IMR-90 (cell line): ENCODE measurements at regions not wholly inside any gene's neighbourhood (a gene's known extent, or its start where the extent isn't known, plus 50 kb on each side); places are given as distances from the start of the nearest gene placed in this dataset.

Experiments used
- ATAC-seq: fragments of 200-7000 bp; cut with Tn5 transposase; 2 replicates; pipeline ENCODE4 v1.9.1; 2020; ENCODE audit warnings: low read depth, mild to moderate bottlenecking, moderate library complexity
- BruUV-seq: library from RNA; stranded (reverse); fragments of 400-500 nt; replicated peaks from 2 replicates; lab custom pipeline; 2021; lab: Mats Ljungman, UMichigan
- CTCF ChIA-PET: fragments of 300-600 bp; formaldehyde crosslinking; extraction: SDS; loops from one replicate; lab custom pipeline; 2021; ENCODE audit warnings: antibody characterized with exemption; lab: Yijun Ruan, JAX
- POLR2A ChIA-PET: fragments of 300-600 bp; sonication (Branson Sonifier 250); formaldehyde crosslinking; loops from one replicate; lab custom pipeline; 2022; ENCODE audit warnings: antibody characterized with exemption; ENCODE audit not compliant: unreplicated experiment; lab: Charles Lee
- DNase-seq: peaks from one replicate; pipeline ENCODE4 v3.0.0; 2013
- H2AFZ ChIP-seq: replicated peaks from 2 replicates; pipeline ENCODE3; 2013; ENCODE audit warnings: low read length, mild to moderate bottlenecking; ENCODE audit not compliant: poor library complexity
- H2AK5ac ChIP-seq: 2 replicates; pipeline ENCODE4 v1.6.1; 2013; ENCODE audit warnings: low read depth, low read length, inconsistent platforms
- H2AK9ac ChIP-seq: replicated peaks from 2 replicates; pipeline ENCODE3; 2013; ENCODE audit warnings: mild to moderate bottlenecking, low read depth, low read length, moderate library complexity; ENCODE audit not compliant: poor library complexity
- H2BK120ac ChIP-seq: 2 replicates; pipeline ENCODE4 v1.6.1; 2013; ENCODE audit warnings: low read depth, low read length, inconsistent platforms
- H2BK15ac ChIP-seq: 3 replicates; pipeline ENCODE4 v1.6.1; 2013; ENCODE audit warnings: low read depth, low read length, inconsistent platforms
- H2BK20ac ChIP-seq: 2 replicates; pipeline ENCODE4 v1.6.1; 2013; ENCODE audit warnings: low read depth, mild to moderate bottlenecking, inconsistent platforms, low read length, moderate library complexity
- H2BK5ac ChIP-seq: 2 replicates; pipeline ENCODE4 v1.6.1; 2013; ENCODE audit warnings: mild to moderate bottlenecking, low read depth, low read length, inconsistent platforms; ENCODE audit not compliant: poor library complexity, severe bottlenecking
- H3K14ac ChIP-seq: replicated peaks from 2 replicates; pipeline ENCODE4 v1.6.1; 2013; ENCODE audit warnings: low read depth, low read length, inconsistent platforms
- H3K18ac ChIP-seq: 2 replicates; pipeline ENCODE4 v1.6.1; 2013; ENCODE audit warnings: low read depth, low read length, control low read depth
- H3K23ac ChIP-seq: 2 replicates; pipeline ENCODE4 v1.6.1; 2013; ENCODE audit warnings: low read depth, low read length, inconsistent platforms
- H3K27ac ChIP-seq: 2 replicates; pipeline ENCODE4 v1.5.1; 2013; ENCODE audit warnings: mild to moderate bottlenecking, control low read depth, low read length; ENCODE audit not compliant: insufficient read depth
- H3K27me3 ChIP-seq: 2 replicates; pipeline ENCODE4 v1.6.1; 2013; ENCODE audit warnings: low read length; ENCODE audit not compliant: control insufficient read depth, insufficient read depth
- H3K36me3 ChIP-seq: 2 replicates; pipeline ENCODE4 v1.6.1; 2013; ENCODE audit warnings: low read length, mixed read lengths; ENCODE audit not compliant: control insufficient read depth, insufficient read depth
- H3K4ac ChIP-seq: 2 replicates; pipeline ENCODE4 v1.6.1; 2013; ENCODE audit warnings: low read depth, low read length, inconsistent platforms
- H3K4me1 ChIP-seq: 2 replicates; pipeline ENCODE4 v1.6.1; 2013; ENCODE audit warnings: low read length, mixed read lengths; ENCODE audit not compliant: control insufficient read depth, insufficient read depth
- H3K4me2 ChIP-seq: 2 replicates; pipeline ENCODE4 v1.6.1; 2013; ENCODE audit warnings: low read depth, mild to moderate bottlenecking, control low read depth, low read length, moderate library complexity
- H3K4me3 ChIP-seq: 2 replicates; pipeline ENCODE4 v1.5.1; 2013; ENCODE audit warnings: low read depth, mild to moderate bottlenecking, control low read depth, low read length, moderate library complexity; ENCODE audit not compliant: insufficient read depth
- H3K56ac ChIP-seq: 2 replicates; pipeline ENCODE4 v1.6.1; 2013; ENCODE audit warnings: low read length, inconsistent platforms; ENCODE audit not compliant: insufficient read depth; ENCODE audit errors: extremely low read depth
- H3K79me1 ChIP-seq, 2 experiments: 2 replicates each; pipeline ENCODE4 v1.6.1; 2013; ENCODE audit warnings: low read length in 2 of 2, inconsistent platforms in 1 of 2, low read depth in 1 of 2
- H3K9ac ChIP-seq: 2 replicates; pipeline ENCODE4 v1.6.1; 2013; ENCODE audit warnings: low read depth, low read length, control low read depth
- H3K9me1 ChIP-seq: 2 replicates; pipeline ENCODE4 v1.6.1; 2013; ENCODE audit warnings: low read length, inconsistent platforms; ENCODE audit not compliant: insufficient read depth
- H3K9me3 ChIP-seq: 2 replicates; pipeline ENCODE4 v1.6.1; 2013; ENCODE audit warnings: low read length; ENCODE audit not compliant: control insufficient read depth, insufficient read depth
- H4K20me1 ChIP-seq: 2 replicates; pipeline ENCODE4 v1.6.1; 2013; ENCODE audit warnings: low read length, inconsistent platforms; ENCODE audit not compliant: insufficient read depth
- H4K5ac ChIP-seq: 2 replicates; pipeline ENCODE4 v1.6.1; 2013; ENCODE audit warnings: mild to moderate bottlenecking, low read depth, low read length, control low read depth
- H4K8ac ChIP-seq, 2 experiments: 2 replicates each; pipeline ENCODE4 v1.6.1; 2013; ENCODE audit warnings: low read depth in 2 of 2, low read length in 2 of 2, control low read depth in 1 of 2, inconsistent platforms in 1 of 2
- H4K91ac ChIP-seq: 2 replicates; pipeline ENCODE4 v1.6.1; 2013; ENCODE audit warnings: low read depth, low read length, inconsistent platforms; ENCODE audit not compliant: insufficient read depth
- BHLHE40 ChIP-seq: fragments of 150-350 bp; IDR thresholded peaks from 2 replicates; pipeline ENCODE4 v1.6.1; 2016; ENCODE audit warnings: mild to moderate bottlenecking, low read depth, low read length
- CEBPB ChIP-seq: IDR thresholded peaks from 2 replicates; pipeline ENCODE4 v1.6.1; 2012; ENCODE audit warnings: low read depth, low read length, improper control_type of control experiment
- CHD1 ChIP-seq: IDR thresholded peaks from 2 replicates; pipeline ENCODE4 v1.6.1; 2012; ENCODE audit warnings: low read depth, low read length, improper control_type of control experiment
- FOS ChIP-seq: fragments of 150-350 bp; IDR thresholded peaks from 2 replicates; pipeline ENCODE4 v1.6.1; 2016; ENCODE audit warnings: low read depth, low read length
- MAFK ChIP-seq: IDR thresholded peaks from 2 replicates; pipeline ENCODE4 v1.6.1; 2012; ENCODE audit warnings: low read depth, low read length, improper control_type of control experiment
- MAZ ChIP-seq: IDR thresholded peaks from 2 replicates; pipeline ENCODE4 v1.6.1; 2012; ENCODE audit warnings: low read depth, mild to moderate bottlenecking, low read length, improper control_type of control experiment, moderate library complexity, borderline replicate concordance
- MXI1 ChIP-seq: IDR thresholded peaks from 2 replicates; pipeline ENCODE4 v1.6.1; 2012; ENCODE audit warnings: low read depth, mild to moderate bottlenecking, low read length, moderate library complexity, borderline replicate concordance
- NFE2L2 ChIP-seq: fragments of 150-350 bp; IDR thresholded peaks from 2 replicates; pipeline ENCODE4 v1.6.1; 2016; ENCODE audit warnings: low read depth, mild to moderate bottlenecking, low read length
- POLR2A ChIP-seq: IDR thresholded peaks from 2 replicates; pipeline ENCODE4 v1.6.1; 2012; ENCODE audit warnings: mild to moderate bottlenecking, low read depth, low read length
- RAD21 ChIP-seq: IDR thresholded peaks from 2 replicates; pipeline ENCODE4 v1.6.1; 2012; ENCODE audit warnings: low read length, improper control_type of control experiment
- RCOR1 ChIP-seq: IDR thresholded peaks from 2 replicates; pipeline ENCODE4 v1.6.1; 2012; ENCODE audit warnings: mild to moderate bottlenecking, low read length, improper control_type of control experiment; ENCODE audit not compliant: insufficient replicate concordance
- RFX5 ChIP-seq: IDR thresholded peaks from 2 replicates; pipeline ENCODE4 v1.8.0; 2012; ENCODE audit warnings: low read depth, mild to moderate bottlenecking, low read length, moderate library complexity
- SMC3 ChIP-seq: fragments of 150-350 bp; IDR thresholded peaks from 2 replicates; pipeline ENCODE4 v1.6.1; 2016; ENCODE audit warnings: low read depth, mild to moderate bottlenecking, antibody characterized with exemption, low read length, moderate library complexity
- WGBS, 2 experiments: methylation state at CpG; one replicate each; pipeline versions ENCODE4 v1.1.5 to v1.1.7; 2013; ENCODE audit warnings: missing lambda C conversion rate in 2 of 2; ENCODE audit not compliant: insufficient read length in 1 of 2; ENCODE audit errors: extremely low coverage in 2 of 2; 5-methylcytosine and 5-hydroxymethylcytosine counted together
- dilution Hi-C: fragments of 300-500 bp; cut with HindIII; formaldehyde crosslinking; loops from one replicate; pipeline ENCODE4 v1.14.3; 2018; ENCODE audit warnings: low sequenced_read_pairs; ENCODE audit not compliant: unreplicated experiment
- in situ Hi-C: fragments of 300-500 bp; cut with MboI; formaldehyde crosslinking; loops from 3 replicates; pipeline ENCODE4 v1.14.3; 2019; ENCODE audit warnings: low sequenced_read_pairs, inconsistent platforms, mixed read lengths
- intact Hi-C: fragments of 100-400 bp; cut with micrococcal nuclease; formaldehyde crosslinking; loops from 2 replicates; pipeline ENCODE4 v1.10.0; 2022
- TF ChIP-seq, protein P1 (sequence below): fragments of 150-350 bp; IDR thresholded peaks from 2 replicates; pipeline ENCODE4 v1.6.1; 2017; ENCODE audit warnings: mild to moderate bottlenecking, antibody characterized with exemption, low read length, low read depth
- TF ChIP-seq, protein P2 (sequence below): fragments of 150-350 bp; IDR thresholded peaks from 2 replicates; pipeline ENCODE4 v1.6.1; 2016; ENCODE audit warnings: low read depth, mild to moderate bottlenecking, low read length, moderate library complexity, borderline replicate concordance
- TF ChIP-seq, protein P3 (sequence below): conservative IDR thresholded peaks from 2 replicates; pipeline ENCODE4 v1.5.1; 2012; ENCODE audit warnings: mild to moderate bottlenecking, low read depth, low read length, improper control_type of control experiment

DNA sequence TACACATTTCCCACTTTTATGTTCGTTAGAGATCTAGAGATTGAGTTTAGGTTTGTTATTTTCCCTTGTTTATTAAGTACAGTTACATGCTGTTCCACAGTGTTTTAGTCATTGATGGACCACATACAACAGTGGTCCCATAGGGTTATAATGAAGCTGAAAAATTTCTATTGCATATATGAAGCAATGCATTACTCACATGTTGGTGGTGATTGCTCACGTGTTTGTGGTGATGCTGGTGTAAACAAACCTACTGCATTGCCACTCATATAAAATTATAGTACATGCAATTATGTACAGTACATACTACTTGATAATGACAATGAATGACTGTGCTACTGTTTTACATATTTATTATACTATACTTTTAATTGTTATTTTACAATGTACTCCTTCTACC is 51.0 kb upstream of the NXPH2 start:
- no peak overlapping the region for H2AFZ ChIP-seq
- ATAC-seq (no peak), DNase-seq (no peak)
- no peaks in the 10 kb centered on the region for H3K9me3 ChIP-seq
- no peaks in the 10 kb centered on the region for H3K9me1 ChIP-seq
- no peak overlapping the region for H3K27ac ChIP-seq
- no peaks in the 10 kb centered on the region for H3K4me1 ChIP-seq
- no peak overlapping the region for H2AK9ac ChIP-seq
- H3K9ac ChIP-seq = no peak overlapping the region
- H3K79me1 ChIP-seq = no peaks in the 10 kb centered on the region
- H3K23ac ChIP-seq = no peak overlapping the region
- no peak overlapping the region for H3K4me2 ChIP-seq
- H4K8ac ChIP-seq = no peak overlapping the region
- POLR2A ChIA-PET = no interaction called here
- H2BK20ac ChIP-seq = no peak overlapping the region
- TF ChIP-seq SMC3 (no peak), RFX5 (no peak), RCOR1 (no peak), BHLHE40 (no peak), RAD21 (no peak), CHD1 (no peak), POLR2A (no peak), MAZ (no peak), MXI1 (no peak), NFE2L2 (no peak), MAFK (no peak), FOS (no peak), CEBPB (no peak)
- TF ChIP-seq, protein P1, sequence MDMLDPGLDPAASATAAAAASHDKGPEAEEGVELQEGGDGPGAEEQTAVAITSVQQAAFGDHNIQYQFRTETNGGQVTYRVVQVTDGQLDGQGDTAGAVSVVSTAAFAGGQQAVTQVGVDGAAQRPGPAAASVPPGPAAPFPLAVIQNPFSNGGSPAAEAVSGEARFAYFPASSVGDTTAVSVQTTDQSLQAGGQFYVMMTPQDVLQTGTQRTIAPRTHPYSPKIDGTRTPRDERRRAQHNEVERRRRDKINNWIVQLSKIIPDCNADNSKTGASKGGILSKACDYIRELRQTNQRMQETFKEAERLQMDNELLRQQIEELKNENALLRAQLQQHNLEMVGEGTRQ = no peak
- TF ChIP-seq, protein P2, sequence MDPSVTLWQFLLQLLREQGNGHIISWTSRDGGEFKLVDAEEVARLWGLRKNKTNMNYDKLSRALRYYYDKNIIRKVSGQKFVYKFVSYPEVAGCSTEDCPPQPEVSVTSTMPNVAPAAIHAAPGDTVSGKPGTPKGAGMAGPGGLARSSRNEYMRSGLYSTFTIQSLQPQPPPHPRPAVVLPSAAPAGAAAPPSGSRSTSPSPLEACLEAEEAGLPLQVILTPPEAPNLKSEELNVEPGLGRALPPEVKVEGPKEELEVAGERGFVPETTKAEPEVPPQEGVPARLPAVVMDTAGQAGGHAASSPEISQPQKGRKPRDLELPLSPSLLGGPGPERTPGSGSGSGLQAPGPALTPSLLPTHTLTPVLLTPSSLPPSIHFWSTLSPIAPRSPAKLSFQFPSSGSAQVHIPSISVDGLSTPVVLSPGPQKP = no peak
- TF ChIP-seq, protein P3, sequence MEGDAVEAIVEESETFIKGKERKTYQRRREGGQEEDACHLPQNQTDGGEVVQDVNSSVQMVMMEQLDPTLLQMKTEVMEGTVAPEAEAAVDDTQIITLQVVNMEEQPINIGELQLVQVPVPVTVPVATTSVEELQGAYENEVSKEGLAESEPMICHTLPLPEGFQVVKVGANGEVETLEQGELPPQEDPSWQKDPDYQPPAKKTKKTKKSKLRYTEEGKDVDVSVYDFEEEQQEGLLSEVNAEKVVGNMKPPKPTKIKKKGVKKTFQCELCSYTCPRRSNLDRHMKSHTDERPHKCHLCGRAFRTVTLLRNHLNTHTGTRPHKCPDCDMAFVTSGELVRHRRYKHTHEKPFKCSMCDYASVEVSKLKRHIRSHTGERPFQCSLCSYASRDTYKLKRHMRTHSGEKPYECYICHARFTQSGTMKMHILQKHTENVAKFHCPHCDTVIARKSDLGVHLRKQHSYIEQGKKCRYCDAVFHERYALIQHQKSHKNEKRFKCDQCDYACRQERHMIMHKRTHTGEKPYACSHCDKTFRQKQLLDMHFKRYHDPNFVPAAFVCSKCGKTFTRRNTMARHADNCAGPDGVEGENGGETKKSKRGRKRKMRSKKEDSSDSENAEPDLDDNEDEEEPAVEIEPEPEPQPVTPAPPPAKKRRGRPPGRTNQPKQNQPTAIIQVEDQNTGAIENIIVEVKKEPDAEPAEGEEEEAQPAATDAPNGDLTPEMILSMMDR = no peak
- no peaks in the 10 kb centered on the region for H3K36me3 ChIP-seq
- no peak overlapping the region for H2BK15ac ChIP-seq
- no peak overlapping the region for H3K4me3 ChIP-seq
- CTCF ChIA-PET = interaction anchor here (0.5 kb wide), 1 partner anchor 19 kb away, joined by 3 read pairs; no protein-coding TSS in a partner anchor
- no peak overlapping the region for H2AK5ac ChIP-seq
- in situ Hi-C loops = loop anchor here (25.0 kb wide), 1 partner anchor 944 kb away; no protein-coding TSS in a partner anchor
- no peaks in the 10 kb centered on the region for H3K27me3 ChIP-seq
- no CpG with 5 or more reads among the region's 2 CpGs for WGBS, 2 experiments
- H2BK5ac ChIP-seq = no peak overlapping the region
- no peak overlapping the region for H2BK120ac ChIP-seq
- H4K20me1 ChIP-seq = no peaks in the 10 kb centered on the region
- H3K14ac ChIP-seq = no peak overlapping the region
- H4K5ac ChIP-seq = no peak overlapping the region
- H3K4ac ChIP-seq = no peak overlapping the region
- H3K18ac ChIP-seq = no peak overlapping the region
- intact Hi-C loops = no loop called here
- BruUV-seq = no TSS peak
- H4K91ac ChIP-seq = no peak overlapping the region
- H3K56ac ChIP-seq = no peak overlapping the region
- dilution Hi-C loops = no loop called here
